ENCODE measurements at regions not wholly inside any gene's neighbourhood (a gene's known extent, or its start where the extent isn't known, plus 50 kb on each side); places are given as distances from the start of the nearest gene placed in this dataset.
A peak's percentile ranks its signal among the peaks of the same experiment; 100 is the strongest.

GRCh38 chr6:54681267-54681666, 165.3 kb upstream of the FAM83B start:
- no peaks in the 10 kb centered on the region for H3K4me1 ChIP-seq (ENCODE audit: control insufficient read depth in 5 of 5, insufficient read depth in 5 of 5, low read length in 5 of 5)
- no peak for ATAC-seq (ENCODE audit: insufficient read depth, low FRiP score)
- no peak overlapping the region for H3K9ac ChIP-seq (ENCODE audit: insufficient read depth in 1 of 2, low read length in 2 of 2)
- no peak for DNase-seq
- H3K36me3 ChIP-seq (ENCODE audit: control insufficient read depth in 4 of 4, insufficient read depth in 4 of 4, low read length in 4 of 4) = no peaks in the 10 kb centered on the region
- no peaks in the 10 kb centered on the region for H3K9me3 ChIP-seq (ENCODE audit: control insufficient read depth in 4 of 4, insufficient read depth in 3 of 4, low read length in 3 of 4)
- no peak overlapping the region for H3K27ac ChIP-seq (ENCODE audit: low read depth in 1 of 2, low read length in 1 of 2)
- 78% methylated on average over 2 of the region's 2 CpGs for WGBS, 2 donors
- no peaks in the 10 kb centered on the region for H3K27me3 ChIP-seq (ENCODE audit: control insufficient read depth in 3 of 3, insufficient read depth in 3 of 3, low read length in 2 of 3)
- no peak for TF ChIP-seq CTCF (IDR thresholded peaks at IDR 0.05; ENCODE audit: control extremely low read depth, extremely low read depth)
- no peak overlapping the region for H3K4me3 ChIP-seq

GRCh38 chr6:54681987-54682386, 164.6 kb upstream of the FAM83B start:
- Histone ChIP-seq H3K27ac (ENCODE audit: low read depth in 1 of 2, low read length in 1 of 2) (no peak overlapping the region), H3K36me3 (ENCODE audit: control insufficient read depth in 4 of 4, insufficient read depth in 4 of 4, low read length in 4 of 4) (no peaks in the 10 kb centered on the region), H3K9ac (ENCODE audit: insufficient read depth in 1 of 2, low read length in 2 of 2) (no peak overlapping the region), H3K9me3 (ENCODE audit: control insufficient read depth in 4 of 4, insufficient read depth in 3 of 4, low read length in 3 of 4) (no peaks in the 10 kb centered on the region), H3K27me3 (ENCODE audit: control insufficient read depth in 3 of 3, insufficient read depth in 3 of 3, low read length in 2 of 3) (no peaks in the 10 kb centered on the region), H3K4me3 (no peak overlapping the region), H3K4me1 (ENCODE audit: control insufficient read depth in 5 of 5, insufficient read depth in 5 of 5, low read length in 5 of 5) (no peaks in the 10 kb centered on the region)
- ATAC-seq (ENCODE audit: insufficient read depth, low FRiP score) = peak; percentile 53
- WGBS, 2 donors = 85 to 86% methylated on average over 4 of the region's 4 CpGs
- no peak for DNase-seq
- TF ChIP-seq CTCF (IDR thresholded peaks at IDR 0.05; ENCODE audit: control extremely low read depth, extremely low read depth) = no peak

GRCh38 chr6:54689620-54690019, 157.0 kb upstream of the FAM83B start:
- no peak for ATAC-seq (ENCODE audit: insufficient read depth, low FRiP score)
- whole genome bisulfite sequencing, 2 donors = 52 to 65% methylated on average over 2 of the region's 2 CpGs

More at GRCh38 chr6:54689620-54690019, 157.0 kb upstream of the FAM83B start:
- no peak overlapping the region for H3K27ac ChIP-seq (ENCODE audit: low read depth in 1 of 2, low read length in 1 of 2)
- H3K9me3 ChIP-seq (ENCODE audit: control insufficient read depth in 4 of 4, insufficient read depth in 3 of 4, low read length in 3 of 4) = no peaks in the 10 kb centered on the region
- no peak for DNase-seq
- TF ChIP-seq CTCF (IDR thresholded peaks at IDR 0.05; ENCODE audit: control extremely low read depth, extremely low read depth) = no peak
- no peak overlapping the region for H3K4me3 ChIP-seq
- no peaks in the 10 kb centered on the region for H3K27me3 ChIP-seq (ENCODE audit: control insufficient read depth in 3 of 3, insufficient read depth in 3 of 3, low read length in 2 of 3)
- H3K4me1 ChIP-seq (ENCODE audit: control insufficient read depth in 5 of 5, insufficient read depth in 5 of 5, low read length in 5 of 5) = no peaks in the 10 kb centered on the region
- H3K9ac ChIP-seq (ENCODE audit: insufficient read depth in 1 of 2, low read length in 2 of 2) = no peak overlapping the region
- H3K36me3 ChIP-seq (ENCODE audit: control insufficient read depth in 4 of 4, insufficient read depth in 4 of 4, low read length in 4 of 4) = no peaks in the 10 kb centered on the region
